Gastrocnemius medialis (tissue), 4 donors: ENCODE measurements at regions not wholly inside any gene's neighbourhood (a gene's known extent, or its start where the extent isn't known, plus 50 kb on each side); places are given as distances from the start of the nearest gene placed in this dataset.

Source experiments
- CTCF ChIP-seq, 5 experiments: fragments of 450-650 bp in 3 of 5; fragments of 200-600 bp in 2 of 5; sonication (generic) in 2 of 5; IDR thresholded peaks in 4 of 5; conservative IDR thresholded peaks in 1 of 5; 1 replicate in 4 of 5; 2 replicates in 1 of 5; pipeline ENCODE4 v1.5.1; 2016 to 2019; ENCODE audit warnings: antibody characterized with exemption in 5 of 5, mild to moderate bottlenecking in 3 of 5, moderate library complexity in 3 of 5
- POLR2A ChIP-seq, 2 donors: fragments of 450-650 bp; IDR thresholded peaks; one replicate each; pipeline ENCODE4 v1.6.1; 2017; ENCODE audit warnings: antibody characterized with exemption in 2 of 2, mild to moderate bottlenecking in 2 of 2, moderate library complexity in 2 of 2

DNA sequence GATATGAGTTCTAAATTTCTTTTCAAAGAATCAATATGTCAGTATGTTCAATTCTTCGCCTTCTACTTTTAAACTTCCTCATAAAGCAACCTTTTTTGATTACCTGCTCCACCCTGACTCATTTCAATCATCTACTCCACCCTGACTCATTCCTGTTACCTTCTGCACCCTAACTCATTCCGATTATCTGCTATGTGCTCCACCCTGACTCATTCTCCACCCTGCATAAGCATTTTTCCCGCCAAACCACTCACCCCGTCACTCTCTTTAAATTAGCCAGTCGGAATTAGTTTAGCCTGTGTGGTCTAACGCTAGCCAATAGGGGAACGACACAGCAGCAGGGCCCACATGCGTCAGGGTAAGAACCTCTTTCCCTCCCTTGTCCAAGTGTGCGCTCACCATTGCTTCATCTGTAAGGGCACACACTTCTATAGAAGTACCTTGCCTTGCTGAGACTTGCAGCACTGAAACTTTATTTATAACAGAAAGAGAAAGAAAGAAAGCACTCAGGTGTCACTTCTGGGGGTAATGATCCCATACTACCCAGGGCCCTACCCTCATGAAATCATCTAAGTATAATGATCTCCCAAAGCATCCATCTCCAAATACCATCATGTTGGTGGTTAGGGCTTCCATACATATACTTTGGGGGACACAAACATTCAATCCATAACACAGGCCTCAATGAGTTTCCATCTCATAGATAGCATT lies 875.2 kb downstream of the RAPGEF2 start:
- no peak for TF ChIP-seq CTCF (IDR thresholded peaks at IDR 0.05 in 4 of 5, conservative IDR thresholded peaks at IDR 0.05 in 1 of 5)
- TF ChIP-seq POLR2A (IDR thresholded peaks at IDR 0.05): no peak
